ENCODE measurements at regions not wholly inside any gene's neighbourhood (a gene's known extent, or its start where the extent isn't known, plus 50 kb on each side); places are given as distances from the start of the nearest gene placed in this dataset.

DNA sequence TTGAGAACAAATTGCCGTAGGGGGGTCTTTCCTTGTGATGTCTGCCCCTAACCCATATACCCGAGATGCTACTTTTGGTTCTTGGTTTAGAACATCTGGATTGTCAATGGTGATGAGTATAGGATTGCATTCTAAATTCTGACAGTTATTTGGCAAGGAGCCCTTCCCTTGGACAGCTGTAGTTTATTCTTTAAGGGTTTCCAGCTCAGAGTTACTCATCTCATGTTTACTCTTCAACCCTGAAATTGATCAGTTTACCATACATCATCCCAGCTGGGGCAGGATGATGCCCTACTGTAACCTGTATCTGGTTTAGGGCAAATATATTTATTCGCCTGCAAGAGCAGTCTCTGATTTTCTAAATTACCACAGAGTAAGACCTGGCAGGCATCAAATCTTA, 85.7 kb upstream of the XCR1 start:
- DNase-seq, result no peak

DNA sequence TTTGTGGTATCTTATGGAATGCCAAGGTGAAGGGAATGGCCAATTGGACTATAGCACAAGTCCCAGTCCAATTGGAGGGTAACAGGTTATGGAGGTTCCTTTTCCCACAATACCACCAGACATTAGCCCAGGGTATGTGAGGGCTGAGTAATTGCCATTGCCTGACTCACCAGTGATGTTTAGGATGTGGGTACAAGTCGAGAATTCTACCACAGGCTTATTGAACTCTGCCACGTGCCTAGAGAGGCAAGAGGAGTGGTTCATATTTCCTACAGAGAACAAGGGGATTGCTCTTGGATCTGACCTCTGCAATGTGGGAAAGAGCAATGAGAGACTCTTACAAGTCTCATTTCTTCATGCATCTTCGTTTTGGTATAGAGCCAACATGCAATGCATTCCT, 85.0 kb upstream of the XCR1 start:
- DNase-seq, result no peak

GRCh38 chr3:46110701-46111493, 83.6 kb upstream of the XCR1 start:
- no peak for DNase-seq

DNA sequence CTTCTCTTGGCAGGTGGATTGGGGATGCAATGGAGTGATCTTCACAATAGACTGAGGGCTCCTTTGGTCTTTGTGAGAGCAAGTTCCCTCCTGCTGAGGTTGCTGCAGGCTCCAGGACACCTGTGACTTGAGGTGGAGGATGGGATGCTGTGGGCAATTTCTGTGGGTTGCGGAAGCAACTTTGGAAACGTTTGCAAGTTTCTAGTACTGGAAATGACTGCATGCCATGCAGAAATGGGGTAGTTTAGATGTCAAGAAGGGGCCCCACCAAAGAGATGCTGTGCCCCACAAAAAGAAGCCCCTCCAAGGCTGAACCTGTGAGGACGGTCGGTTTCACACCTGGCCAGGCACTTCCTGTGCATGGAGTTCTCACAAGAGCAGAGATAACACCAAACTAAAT, 80.4 kb upstream of the XCR1 start:
- peak; percentile 56 for DNase-seq

DNA sequence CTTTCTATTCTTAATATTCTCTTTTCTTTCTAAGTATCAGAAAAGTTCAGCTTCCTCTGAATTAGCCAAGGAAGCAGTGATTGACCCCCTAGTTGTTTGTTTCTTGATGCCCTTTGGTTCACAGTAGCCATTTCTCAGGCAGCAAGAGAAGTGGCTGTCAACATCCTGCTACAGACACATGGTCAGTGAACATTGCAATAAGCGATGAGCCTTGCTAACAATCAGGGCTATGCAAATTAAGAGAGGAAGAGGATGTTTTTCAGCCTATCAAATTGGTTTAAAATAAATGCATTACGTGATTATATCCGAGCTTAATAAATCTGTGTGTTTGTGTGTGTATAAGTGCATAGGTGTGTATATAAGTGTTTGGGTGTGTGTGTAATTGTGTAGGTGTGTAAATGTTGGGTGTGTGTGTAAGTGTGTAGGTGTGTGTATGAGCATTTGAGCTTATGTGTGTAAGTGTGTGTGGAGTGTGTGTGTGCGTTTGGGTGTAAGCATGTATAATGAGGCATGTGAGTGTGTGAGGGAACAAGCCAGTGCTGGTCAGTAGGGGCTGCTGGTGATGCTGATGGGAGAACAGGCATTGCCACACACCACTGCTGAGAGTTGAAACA, 78.1 kb upstream of the XCR1 start:
- DNase-seq, result no peak

- DNase-seq, result no peak
These were observed 77.4 kb upstream of the XCR1 start for GRCh38 chr3:46104706-46105105.

- DNase-seq, result no peak
These were observed 75.5 kb upstream of the XCR1 start for GRCh38 chr3:46102780-46103130.

- no peak for DNase-seq
These were observed 74.9 kb upstream of the XCR1 start for GRCh38 chr3:46102059-46102779.

DNA sequence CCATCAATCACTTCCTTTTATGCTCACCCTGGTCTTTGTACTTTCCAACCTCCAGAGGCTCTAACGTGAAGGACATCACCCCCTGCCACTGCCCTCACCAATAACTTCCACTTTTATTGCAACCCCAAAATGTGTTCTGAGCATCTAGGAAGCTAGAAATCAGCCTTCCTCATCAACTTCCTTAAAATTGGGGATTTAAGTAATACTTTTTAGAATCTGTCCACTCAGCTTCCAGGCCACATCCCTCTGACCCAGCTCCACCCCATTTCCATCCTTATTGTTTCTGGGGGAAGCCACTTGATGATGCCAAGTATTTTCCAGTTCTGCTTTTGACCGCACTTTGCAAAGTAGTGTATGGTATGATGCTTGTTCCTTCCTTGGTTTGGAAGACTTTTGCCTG, 73.5 kb upstream of the XCR1 start:
- no peak for DNase-seq

- peak; percentile 77 for DNase-seq
These were observed 71.1 kb upstream of the XCR1 start for GRCh38 chr3:46098319-46098761.

DNA sequence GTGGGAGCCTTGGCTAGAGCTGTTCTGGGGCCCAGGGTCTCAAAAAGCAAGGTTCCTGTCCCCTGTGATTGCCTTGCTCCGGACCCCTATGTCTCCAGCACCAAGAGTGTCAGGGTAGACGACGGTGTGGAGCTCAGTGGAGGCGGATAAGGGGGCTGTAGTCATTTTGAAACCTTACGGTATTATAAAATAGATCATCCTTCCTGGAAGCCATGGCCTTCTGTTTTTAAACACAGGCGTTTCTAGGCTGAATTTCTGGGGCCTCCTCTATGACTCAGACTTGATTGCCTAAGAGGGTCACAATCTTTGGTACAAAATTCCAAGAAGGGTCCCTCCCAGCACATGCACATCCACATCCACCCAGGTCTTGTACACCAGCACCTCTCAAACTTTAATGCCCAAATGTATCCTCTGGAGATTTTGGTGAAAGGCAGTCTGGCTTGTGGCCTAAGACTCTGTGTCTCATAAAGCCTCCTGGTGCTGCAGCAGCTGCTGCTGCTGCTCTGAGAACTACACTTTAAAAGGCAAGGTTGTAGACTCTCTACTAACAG, 70.5 kb upstream of the XCR1 start:
- peak; percentile 79 for DNase-seq

GRCh38 chr3:46096781-46097180, 69.5 kb upstream of the XCR1 start:
- no peak for DNase-seq

- DNase-seq, result no peak
These were observed 69.1 kb upstream of the XCR1 start for GRCh38 chr3:46096336-46096735.

- no peak for DNase-seq
These were observed 68.0 kb upstream of the XCR1 start for GRCh38 chr3:46095307-46095706.

GRCh38 chr3:46094506-46094905, 67.2 kb upstream of the XCR1 start:
- no peak for DNase-seq

GRCh38 chr3:46093966-46094365, 66.7 kb upstream of the XCR1 start:
- no peak for DNase-seq

DNA sequence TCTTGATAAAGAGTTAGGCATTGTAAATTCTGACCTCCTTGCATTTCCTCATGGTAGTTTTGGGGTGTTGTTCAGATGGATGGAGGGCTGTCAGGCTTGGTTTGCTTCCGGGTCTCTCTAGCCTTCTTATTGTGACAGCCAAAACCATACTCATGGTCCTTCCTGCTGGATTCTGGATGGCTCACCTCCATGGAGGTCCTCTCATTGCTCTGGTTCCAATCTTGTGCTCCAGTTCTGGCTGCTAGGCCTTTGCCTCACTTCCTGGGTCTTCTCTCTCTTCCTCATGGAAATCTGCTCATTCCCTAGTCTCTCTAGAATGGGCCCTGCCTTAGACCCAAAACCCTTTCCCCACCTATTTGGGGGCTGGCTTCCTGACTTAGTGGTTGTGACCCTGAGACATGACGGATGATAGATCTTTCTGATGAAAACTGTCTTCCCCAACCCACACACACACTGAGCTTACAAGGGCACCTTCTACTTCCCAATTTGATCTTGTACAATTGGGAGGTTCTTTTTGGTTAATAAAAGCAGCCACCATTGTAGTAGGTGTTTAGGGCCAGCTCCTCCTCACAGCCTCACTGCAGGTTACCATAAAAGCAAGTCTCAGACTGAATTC, 66.2 kb upstream of the XCR1 start:
- no peak for DNase-seq

GRCh38 chr3:46092702-46093080, 65.4 kb upstream of the XCR1 start:
- DNase-seq, result no peak

- no peak for DNase-seq
These were observed 64.7 kb upstream of the XCR1 start for GRCh38 chr3:46091741-46092701.

DNA sequence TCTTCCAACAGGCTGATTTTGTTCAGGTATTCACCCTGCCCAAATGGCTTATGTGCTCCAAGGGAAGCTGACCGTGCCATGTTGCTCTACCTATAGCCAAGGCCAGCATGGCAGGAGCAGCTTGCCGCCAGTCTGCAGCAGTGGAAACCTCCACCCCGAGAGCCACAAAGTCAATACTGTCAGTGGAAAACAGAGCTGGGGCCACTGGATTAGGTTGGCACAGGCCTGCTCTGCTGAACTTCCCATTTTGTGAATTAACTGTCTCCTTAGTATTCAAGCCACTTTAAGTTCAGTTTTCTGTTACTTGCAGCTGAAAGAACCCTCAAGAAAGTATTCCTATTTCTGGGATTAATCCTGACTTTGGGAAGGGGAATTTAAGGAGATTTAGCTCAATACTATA, 63.8 kb upstream of the XCR1 start:
- DNase-seq, result no peak

DNA sequence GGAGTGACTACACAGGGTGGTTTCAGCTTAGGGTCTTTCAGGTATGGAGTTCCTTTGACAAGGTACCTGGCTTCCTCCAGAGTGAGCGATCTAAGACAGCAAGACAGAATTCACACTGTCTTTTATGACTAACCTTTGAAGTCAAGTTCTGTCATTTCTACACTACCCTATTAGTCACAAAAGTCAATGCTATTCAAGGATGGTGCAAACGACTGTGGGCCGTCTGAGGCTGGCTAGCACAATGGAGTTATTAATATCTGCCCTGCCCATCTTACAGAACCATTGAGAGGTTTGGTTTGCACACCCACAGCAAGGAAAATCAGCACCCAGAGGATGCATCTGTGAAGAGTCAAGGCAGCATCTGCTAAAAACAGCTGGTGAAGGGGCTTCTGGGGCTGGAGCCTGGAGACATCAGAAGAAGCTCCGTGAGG, 62.9 kb upstream of the XCR1 start:
- no peak for DNase-seq

All from activated CD8-positive, alpha-beta memory T cell treated with anti-CD3 and anti-CD28 coated beads for 24 hours (primary cell).